Cardiac fibroblast (primary cell): ENCODE measurements at regions not wholly inside any gene's neighbourhood (a gene's known extent, or its start where the extent isn't known, plus 50 kb on each side); places are given as distances from the start of the nearest gene placed in this dataset.

Experiments used
- DNase-seq, 2 donors: peaks; one replicate each; pipeline versions ENCODE4 v3.0.0 to v3.0.0-alpha.2; 2010; ENCODE audit warnings: low read depth in 2 of 2
- H3K4me3 ChIP-seq, 2 donors: replicated peaks in 1 of 2; 1 replicate in 1 of 2; 2 replicates in 1 of 2; pipeline ENCODE4 v1.5.1; 2011; ENCODE audit warnings: low read depth in 2 of 2, low read length in 2 of 2, mild to moderate bottlenecking in 2 of 2, moderate library complexity in 1 of 2
- TF ChIP-seq, protein P1 (sequence below): IDR thresholded peaks from one replicate; pipeline ENCODE4 v1.5.1; 2011; ENCODE audit warnings: low read depth, mild to moderate bottlenecking, low read length, inconsistent platforms

DNA sequence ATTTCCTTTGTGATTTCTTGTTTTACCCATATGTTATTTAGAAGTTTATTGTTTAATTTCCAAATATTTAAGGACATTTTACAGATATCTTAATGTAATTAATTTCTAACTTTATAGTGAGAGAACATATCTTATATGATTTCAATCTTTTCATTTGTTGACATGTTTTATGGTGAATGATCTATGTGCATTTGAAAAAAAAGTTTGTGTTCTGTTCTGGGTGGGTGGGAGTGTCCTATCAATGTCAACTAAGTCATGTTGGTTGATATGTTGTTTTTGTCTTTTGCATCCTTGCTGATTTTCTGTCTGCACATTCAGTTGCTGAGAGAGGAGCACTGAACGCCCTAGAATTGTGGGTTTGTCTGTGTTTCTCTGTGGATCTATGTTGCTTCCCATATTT lies 50.3 kb upstream of the CBFA2T3 start:
- TF ChIP-seq, protein P1, sequence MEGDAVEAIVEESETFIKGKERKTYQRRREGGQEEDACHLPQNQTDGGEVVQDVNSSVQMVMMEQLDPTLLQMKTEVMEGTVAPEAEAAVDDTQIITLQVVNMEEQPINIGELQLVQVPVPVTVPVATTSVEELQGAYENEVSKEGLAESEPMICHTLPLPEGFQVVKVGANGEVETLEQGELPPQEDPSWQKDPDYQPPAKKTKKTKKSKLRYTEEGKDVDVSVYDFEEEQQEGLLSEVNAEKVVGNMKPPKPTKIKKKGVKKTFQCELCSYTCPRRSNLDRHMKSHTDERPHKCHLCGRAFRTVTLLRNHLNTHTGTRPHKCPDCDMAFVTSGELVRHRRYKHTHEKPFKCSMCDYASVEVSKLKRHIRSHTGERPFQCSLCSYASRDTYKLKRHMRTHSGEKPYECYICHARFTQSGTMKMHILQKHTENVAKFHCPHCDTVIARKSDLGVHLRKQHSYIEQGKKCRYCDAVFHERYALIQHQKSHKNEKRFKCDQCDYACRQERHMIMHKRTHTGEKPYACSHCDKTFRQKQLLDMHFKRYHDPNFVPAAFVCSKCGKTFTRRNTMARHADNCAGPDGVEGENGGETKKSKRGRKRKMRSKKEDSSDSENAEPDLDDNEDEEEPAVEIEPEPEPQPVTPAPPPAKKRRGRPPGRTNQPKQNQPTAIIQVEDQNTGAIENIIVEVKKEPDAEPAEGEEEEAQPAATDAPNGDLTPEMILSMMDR = no peak
- DNase-seq = no peak

DNA sequence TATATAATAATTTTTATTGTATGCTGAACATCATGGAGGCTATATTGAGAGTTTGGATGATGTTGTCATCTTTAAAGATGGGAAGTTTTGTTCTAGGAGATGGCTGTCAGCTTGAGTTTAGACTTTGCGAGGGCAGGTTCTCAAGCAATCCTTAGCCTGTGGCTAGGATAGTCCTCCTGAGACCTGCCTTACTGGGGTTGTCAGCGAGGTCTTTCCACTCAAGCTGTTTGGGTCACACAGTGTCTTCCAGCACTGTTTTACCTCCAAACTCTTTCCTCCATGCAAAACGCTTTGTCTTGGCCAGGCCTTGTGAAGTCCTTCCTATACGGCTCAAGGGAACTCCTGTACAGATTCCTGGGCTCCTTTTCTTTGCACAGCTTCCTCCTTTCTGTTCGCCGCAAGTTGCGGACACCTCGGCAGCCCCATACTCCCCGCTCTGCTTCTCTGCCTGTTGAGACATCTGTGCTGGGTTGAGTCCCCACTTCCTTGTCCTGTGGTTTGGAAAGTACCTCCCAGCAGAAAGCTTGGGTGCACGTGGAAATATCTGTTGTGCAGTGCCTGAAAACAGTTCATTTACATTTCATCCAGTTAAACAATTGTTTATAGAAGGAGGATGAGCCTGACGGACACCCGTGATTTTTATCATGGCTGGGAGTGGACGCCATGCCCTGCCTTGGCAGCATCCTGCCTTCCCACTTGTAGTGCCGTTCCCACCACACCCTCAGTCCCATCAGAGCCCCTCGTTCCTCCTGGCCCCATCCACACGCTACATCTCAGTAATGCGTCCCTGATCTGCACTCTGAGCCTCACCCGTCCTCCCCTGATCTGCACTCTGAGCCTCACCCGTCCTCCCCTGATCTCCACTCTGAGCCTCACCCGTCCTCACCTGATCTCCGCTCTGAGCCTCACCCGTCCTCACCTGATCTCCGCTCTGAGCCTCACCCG lies 55.0 kb upstream of the CBFA2T3 start:
- H3K4me3 ChIP-seq = no peak overlapping the region
- TF ChIP-seq, protein P1 = no peak
- no peak for DNase-seq

More for the DNA sequence above, 50.3 kb upstream of the CBFA2T3 start:
- no peak overlapping the region for H3K4me3 ChIP-seq

DNA sequence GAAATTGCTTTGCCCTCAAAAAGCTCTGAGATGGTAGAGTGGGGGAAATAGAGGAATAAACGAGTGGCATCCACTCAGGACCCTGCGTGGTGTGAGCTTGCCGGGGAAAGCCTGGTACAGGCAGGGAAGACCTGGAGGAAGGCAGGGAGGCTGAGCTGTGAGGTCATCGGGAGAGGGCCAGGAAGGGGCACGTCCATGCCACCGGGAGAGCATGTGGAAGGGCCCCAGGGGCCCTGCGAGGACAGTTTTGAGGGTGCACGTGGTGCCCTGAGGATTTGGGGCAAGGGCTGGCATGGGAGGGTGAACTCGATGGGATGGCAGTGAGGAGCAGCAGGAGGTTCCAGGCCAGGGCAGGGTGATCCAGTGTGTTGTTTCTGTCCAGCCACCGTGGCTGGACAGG lies 56.3 kb upstream of the CBFA2T3 start:
- TF ChIP-seq, protein P1 = no peak
- DNase-seq = no peak
- H3K4me3 ChIP-seq = no peak overlapping the region

DNA sequence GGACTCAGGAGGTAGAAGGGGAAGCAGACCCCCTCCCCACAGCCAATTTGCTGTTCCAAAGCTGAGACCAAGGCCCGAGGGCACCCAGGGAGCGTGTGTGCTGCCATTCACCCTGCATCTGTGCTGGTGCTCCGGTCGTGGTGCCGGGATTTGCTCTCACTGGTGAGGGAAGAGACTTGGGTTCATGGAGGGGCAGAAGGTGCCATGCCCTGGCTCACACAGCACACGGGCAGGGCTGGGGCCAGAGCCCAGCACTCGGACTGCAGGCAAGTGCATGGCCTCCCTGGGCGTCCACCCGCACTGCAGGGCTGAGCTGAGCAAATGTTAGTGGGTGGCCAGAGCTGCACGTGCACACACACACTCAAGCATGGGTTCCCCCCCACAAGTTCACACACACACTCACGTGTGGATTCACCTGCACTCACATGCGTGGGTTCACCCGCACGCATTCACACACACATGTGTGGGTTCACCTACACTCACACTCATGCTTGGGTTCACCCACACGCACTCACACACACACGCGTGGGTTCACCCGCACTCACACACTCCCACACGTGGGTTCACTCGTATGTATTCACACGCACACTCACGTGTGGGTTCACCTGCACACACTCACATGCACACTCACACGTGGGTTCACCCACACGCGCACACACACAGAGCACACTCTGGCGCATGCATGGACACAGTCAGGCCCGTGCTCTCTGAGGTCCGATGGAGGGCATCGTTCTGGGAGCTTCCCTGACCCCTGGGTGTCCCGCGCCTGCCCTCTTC lies 57.0 kb upstream of the CBFA2T3 start:
- H3K4me3 ChIP-seq = no peak overlapping the region
- no peak for DNase-seq
- TF ChIP-seq, protein P1 = no peak

DNA sequence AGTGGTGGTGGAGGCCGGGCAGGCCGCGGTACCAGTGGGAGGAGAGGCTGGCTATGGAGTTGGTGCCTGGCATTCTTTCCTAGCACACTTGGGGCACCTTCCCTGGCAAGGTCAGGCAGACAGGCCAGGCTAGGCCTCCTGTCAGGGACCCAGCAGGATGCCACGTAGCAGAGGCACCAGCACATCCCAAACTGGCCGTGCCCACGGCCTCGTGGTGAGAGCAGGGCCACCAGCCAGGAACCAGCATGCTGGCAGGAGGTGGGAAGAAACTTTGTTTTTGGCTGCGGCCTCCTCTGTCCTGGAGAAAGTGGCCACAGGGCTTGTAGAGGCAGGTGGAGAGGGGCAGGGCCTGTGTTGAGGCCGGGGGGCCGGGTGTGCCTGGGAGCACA lies 57.6 kb upstream of the CBFA2T3 start:
- H3K4me3 ChIP-seq = no peak overlapping the region
- TF ChIP-seq, protein P1 = no peak
- DNase-seq = no peak

DNA sequence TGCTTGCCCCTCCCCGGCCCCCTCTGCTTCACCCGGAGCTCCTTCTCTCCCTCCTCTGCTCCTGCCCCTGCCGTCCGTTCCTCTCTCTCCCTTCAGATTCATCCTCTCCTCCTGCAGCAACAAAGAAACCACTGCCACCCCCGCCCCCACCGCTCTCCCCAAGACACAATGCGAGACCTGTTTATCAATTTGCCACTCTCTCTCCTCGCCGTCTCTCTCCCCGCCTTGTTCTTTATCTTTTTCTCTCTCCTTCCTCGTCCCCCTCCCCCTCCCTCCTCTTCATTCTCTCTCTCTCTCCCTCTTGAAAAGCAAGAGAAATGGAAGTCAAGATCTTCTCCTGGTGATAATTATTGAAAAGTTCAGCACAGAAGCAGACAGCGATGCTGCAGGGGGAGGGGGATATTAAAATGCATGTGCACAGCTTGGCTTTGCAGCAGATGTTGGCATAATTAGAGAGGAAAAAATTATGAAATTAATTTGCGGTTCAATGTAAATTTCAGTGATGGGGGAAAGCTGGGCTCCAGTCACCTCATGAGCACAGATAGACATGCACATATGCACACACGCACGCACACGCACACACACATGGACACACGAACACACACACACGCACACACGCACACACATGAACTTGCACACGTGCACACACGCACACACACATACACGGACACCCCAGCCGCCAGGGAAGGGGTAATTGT lies 58.1 kb upstream of the CBFA2T3 start:
- H3K4me3 ChIP-seq = no peak overlapping the region
- no peak for DNase-seq
- TF ChIP-seq, protein P1 = no peak
